SK-N-SH (cell line): ENCODE measurements at regions not wholly inside any gene's neighbourhood (a gene's known extent, or its start where the extent isn't known, plus 50 kb on each side); places are given as distances from the start of the nearest gene placed in this dataset.

Experiments used
- CTCF ChIA-PET: fragments of 300-600, 350-600 bp; formaldehyde crosslinking; extraction: SDS; loops from one replicate; lab custom pipeline; 2021; lab: Yijun Ruan, JAX
- POLR2A ChIA-PET: fragments of 350-600 bp; sonication (Branson Sonifier 250); formaldehyde crosslinking; extraction: SDS; loops from one replicate; lab custom pipeline; 2020; ENCODE audit warnings: antibody characterized with exemption, inconsistent platforms; lab: Yijun Ruan, JAX
- DNase-seq: peaks from one replicate; pipeline ENCODE4 v3.0.0; 2012
- H2AFZ ChIP-seq: fragments of 200-600 bp; sonication (generic); 2 replicates; pipeline ENCODE4 v1.8.1; 2016; ENCODE audit warnings: antibody characterized with exemption, mild to moderate bottlenecking, low read depth
- H3F3A ChIP-seq: fragments of 200-600 bp; sonication (generic); replicated peaks from 2 replicates; pipeline ENCODE3; 2016; ENCODE audit warnings: antibody characterized with exemption, mild to moderate bottlenecking; ENCODE audit not compliant: insufficient read depth
- H3K27ac ChIP-seq, 2 experiments: fragments of 200-500 bp in 1 of 2; fragments of 200-600 bp in 1 of 2; sonication (Bioruptor generic) in 1 of 2; sonication (generic), shearing (Covaris generic) in 1 of 2; 2 replicates each; pipeline versions ENCODE4 v1.5.1 to v1.6.1; 2014 to 2016; ENCODE audit warnings: low read depth in 2 of 2, inconsistent platforms in 1 of 2, low read length in 1 of 2, mild to moderate bottlenecking in 1 of 2, mixed read lengths in 1 of 2
- H3K27me3 ChIP-seq: fragments of 200-600 bp; sonication (generic), shearing (Covaris generic); 2 replicates; pipeline ENCODE4 v1.6.1; 2016; ENCODE audit warnings: mixed run types; ENCODE audit not compliant: insufficient read depth
- H3K36me3 ChIP-seq, 2 experiments: fragments of 200-500 bp in 1 of 2; fragments of 200-600 bp in 1 of 2; sonication (Bioruptor generic) in 1 of 2; sonication (generic) in 1 of 2; replicated peaks in 1 of 2; 2 replicates each; pipeline versions ENCODE3 to v1.5.1; 2014 to 2016; ENCODE audit warnings: low read length in 1 of 2, mild to moderate bottlenecking in 1 of 2; ENCODE audit not compliant: insufficient read depth in 2 of 2, control insufficient read depth in 1 of 2
- H3K4me1 ChIP-seq, 2 experiments: fragments of 200-500 bp in 1 of 2; fragments of 200-600 bp in 1 of 2; sonication (Bioruptor generic) in 1 of 2; sonication (generic), shearing (Covaris generic) in 1 of 2; 2 replicates each; pipeline versions ENCODE4 v1.5.1 to v1.6.1; 2014 to 2016; ENCODE audit warnings: low read depth in 1 of 2, low read length in 1 of 2, mixed run types in 1 of 2; ENCODE audit not compliant: insufficient read depth in 2 of 2, control insufficient read depth in 1 of 2
- H3K4me2 ChIP-seq: fragments of 200-600 bp; sonication (generic), shearing (Covaris generic); 2 replicates; pipeline ENCODE4 v1.6.1; 2017; ENCODE audit warnings: mixed run types
- H3K4me3 ChIP-seq, 2 experiments: fragments of 200-500 bp in 1 of 2; fragments of 200-600 bp in 1 of 2; sonication (Bioruptor generic) in 1 of 2; sonication (generic), shearing (Covaris generic) in 1 of 2; 2 replicates each; pipeline versions ENCODE4 v1.5.1 to v1.8.1; 2014 to 2016; ENCODE audit warnings: low read depth in 2 of 2, inconsistent platforms in 1 of 2, low read length in 1 of 2, mild to moderate bottlenecking in 1 of 2, mixed read lengths in 1 of 2, moderate library complexity in 1 of 2
- H3K79me2 ChIP-seq: fragments of 200-600 bp; sonication (generic); 2 replicates; pipeline ENCODE4 v1.8.1; 2017; ENCODE audit warnings: mild to moderate bottlenecking; ENCODE audit not compliant: insufficient read depth
- H3K9ac ChIP-seq: fragments of 200-600 bp; sonication (generic); 2 replicates; pipeline ENCODE4 v1.6.1; 2017; ENCODE audit warnings: mixed run types
- H3K9me2 ChIP-seq: fragments of 200-600 bp; sonication (generic); 2 replicates; pipeline ENCODE4 v1.6.1; 2017; ENCODE audit warnings: mixed run types
- H3K9me3 ChIP-seq: fragments of 200-600 bp; sonication (generic); 2 replicates; pipeline ENCODE4 v1.6.1; 2017; ENCODE audit warnings: mixed run types, mild to moderate bottlenecking, moderate library complexity
- H4K20me1 ChIP-seq: fragments of 200-600 bp; sonication (generic); 2 replicates; pipeline ENCODE4 v1.6.1; 2017; ENCODE audit warnings: mild to moderate bottlenecking, mixed run types; ENCODE audit not compliant: insufficient read depth
- CHD2 ChIP-seq: fragments of 150-350 bp; IDR thresholded peaks from 2 replicates; pipeline ENCODE4 v1.6.1; 2018; ENCODE audit warnings: low read length; ENCODE audit not compliant: partially characterized antibody
- ELF1 ChIP-seq: IDR thresholded peaks from 2 replicates; pipeline ENCODE4 v1.4.0; 2012
- EZH2phosphoT487 ChIP-seq: fragments of 200-600 bp; sonication (generic); IDR thresholded peaks from 2 replicates; pipeline ENCODE4 v1.6.1; 2017; ENCODE audit warnings: low read depth, mixed run types, mild to moderate bottlenecking, antibody characterized with exemption, moderate library complexity, borderline replicate concordance
- FOSL2 ChIP-seq: IDR thresholded peaks from 2 replicates; pipeline ENCODE4 v1.4.0; 2012; ENCODE audit warnings: low read depth, mild to moderate bottlenecking, moderate library complexity, borderline replicate concordance
- FOXJ3 ChIP-seq: sonication (generic); formaldehyde crosslinking; IDR thresholded peaks from 2 replicates; pipeline ENCODE4 v1.5.1; 2020; ENCODE audit warnings: mild to moderate bottlenecking, missing genetic modification reagents
- GABPA ChIP-seq: IDR thresholded peaks from 2 replicates; pipeline ENCODE4 v1.4.0; 2012; ENCODE audit warnings: low read depth, mild to moderate bottlenecking
- JUND ChIP-seq: IDR thresholded peaks from 2 replicates; pipeline ENCODE4 v1.4.0; 2012
- MEF2A ChIP-seq: IDR thresholded peaks from 2 replicates; pipeline ENCODE4 v1.4.0; 2012; ENCODE audit warnings: low read depth, borderline replicate concordance
- MXI1 ChIP-seq: IDR thresholded peaks from 2 replicates; pipeline ENCODE4 v1.6.1; 2012; ENCODE audit warnings: mild to moderate bottlenecking, low read depth, low read length, improper control_type of control experiment
- RAD21 ChIP-seq: IDR thresholded peaks from 2 replicates; pipeline ENCODE4 v1.6.1; 2012; ENCODE audit warnings: mild to moderate bottlenecking, low read length
- REST ChIP-seq: IDR thresholded peaks from 2 replicates; pipeline ENCODE4 v1.6.1; 2012; ENCODE audit warnings: mild to moderate bottlenecking, low read depth, low read length, moderate library complexity
- RFX5 ChIP-seq: IDR thresholded peaks from 2 replicates; pipeline ENCODE4 v1.6.1; 2012; ENCODE audit warnings: mild to moderate bottlenecking, improper control_type of control experiment, low read length
- TAF1 ChIP-seq: IDR thresholded peaks from 2 replicates; pipeline ENCODE4 v1.6.1; 2012; ENCODE audit warnings: low read depth, mild to moderate bottlenecking, low read length, moderate library complexity, borderline replicate concordance
- TEAD4 ChIP-seq: IDR thresholded peaks from 2 replicates; pipeline ENCODE4 v1.4.0; 2012; ENCODE audit warnings: mild to moderate bottlenecking, borderline replicate concordance; ENCODE audit not compliant: insufficient read depth
- USF1 ChIP-seq: IDR thresholded peaks from 2 replicates; pipeline ENCODE4 v1.4.0; 2012; ENCODE audit warnings: low read depth, borderline replicate concordance
- USF2 ChIP-seq: fragments of 150-350 bp; IDR thresholded peaks from 2 replicates; pipeline ENCODE4 v1.6.1; 2017; ENCODE audit warnings: antibody characterized with exemption, low read length, low read depth, borderline replicate concordance
- WGBS: methylation state at CpG from one replicate; pipeline ENCODE4 v1.1.6; 2017; ENCODE audit warnings: low lambda C conversion rate; 5-methylcytosine and 5-hydroxymethylcytosine counted together
- TF ChIP-seq, protein P1 (sequence below): IDR thresholded peaks from 2 replicates; pipeline ENCODE4; 2012

GRCh38 chr3:5874931-5875341 is 687.4 kb downstream of the EDEM1 start:
- TF ChIP-seq GABPA (no peak), REST (no peak), USF1 (no peak), RFX5 (no peak), EZH2phosphoT487 (no peak), TEAD4 (no peak)
- TF ChIP-seq, all 33 proteins: peak for 0
- ChIA-PET POLR2A (no interaction called here), CTCF (no interaction called here)

GRCh38 chr3:5888851-5889250 is 701.3 kb downstream of the EDEM1 start:
- Histone ChIP-seq H2AFZ (no peak overlapping the region), H3K36me3 (no peaks in the 10 kb centered on the region), H3K27me3 (no peaks in the 10 kb centered on the region), H4K20me1 (no peaks in the 10 kb centered on the region), H3K27ac (no peak overlapping the region), H3K9ac (no peak overlapping the region), H3K4me1 (no peaks in the 10 kb centered on the region; a peak in 1 of 4 replicates), H3F3A (no peaks in the 10 kb centered on the region)
- POLR2A ChIA-PET, result no interaction called here
- 24% methylated on average over 3 of the region's 3 CpGs for WGBS
- DNase-seq, result no peak
- no peak for TF ChIP-seq USF2
- TF ChIP-seq ELF1, result no peak
- no peak for TF ChIP-seq MXI1
- TF ChIP-seq FOXJ3 (CRISPR knock-in tag), result no peak
- TF ChIP-seq CHD2, result no peak
- TF ChIP-seq MEF2A, result no peak
- no peak for TF ChIP-seq JUND
- no peak for TF ChIP-seq EZH2phosphoT487
- no peak for TF ChIP-seq FOSL2
- TF ChIP-seq TAF1, result no peak
- TF ChIP-seq RFX5, result no peak
- no peak for TF ChIP-seq RAD21
- TF ChIP-seq, protein P1, sequence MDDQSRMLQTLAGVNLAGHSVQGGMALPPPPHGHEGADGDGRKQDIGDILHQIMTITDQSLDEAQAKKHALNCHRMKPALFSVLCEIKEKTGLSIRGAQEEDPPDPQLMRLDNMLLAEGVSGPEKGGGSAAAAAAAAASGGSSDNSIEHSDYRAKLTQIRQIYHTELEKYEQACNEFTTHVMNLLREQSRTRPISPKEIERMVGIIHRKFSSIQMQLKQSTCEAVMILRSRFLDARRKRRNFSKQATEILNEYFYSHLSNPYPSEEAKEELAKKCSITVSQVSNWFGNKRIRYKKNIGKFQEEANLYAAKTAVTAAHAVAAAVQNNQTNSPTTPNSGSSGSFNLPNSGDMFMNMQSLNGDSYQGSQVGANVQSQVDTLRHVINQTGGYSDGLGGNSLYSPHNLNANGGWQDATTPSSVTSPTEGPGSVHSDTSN, result no peak
- TF ChIP-seq, all 33 proteins: peak for 0
- CTCF ChIA-PET, result interaction anchor here (1.5 kb wide), 1 partner anchor 10 kb away, joined by 4 read pairs; no protein-coding TSS in a partner anchor
- Histone ChIP-seq H3K4me3 (no peak overlapping the region), H3K79me2 (no peaks in the 10 kb centered on the region), H3K4me2 (no peak overlapping the region), H3K9me3 (no peaks in the 10 kb centered on the region), H3K9me2 (no peaks in the 10 kb centered on the region)

More at GRCh38 chr3:5874931-5875341, 687.4 kb downstream of the EDEM1 start:
- Histone ChIP-seq H3K9me3 (no peaks in the 10 kb centered on the region), H3K27me3 (no peaks in the 10 kb centered on the region), H3K79me2 (no peaks in the 10 kb centered on the region), H3K36me3 (no peaks in the 10 kb centered on the region), H3F3A (no peaks in the 10 kb centered on the region), H3K4me2 (no peak overlapping the region), H3K27ac (no peak overlapping the region), H2AFZ (no peak overlapping the region), H3K9me2 (no peaks in the 10 kb centered on the region), H3K9ac (no peak overlapping the region), H3K4me3 (no peak overlapping the region), H3K4me1 (no peaks in the 10 kb centered on the region), H4K20me1 (no peaks in the 10 kb centered on the region)
- 10% methylated on average over 2 of the region's 2 CpGs for WGBS
- no peak for DNase-seq
